GM19463 (cell line): ENCODE measurements at regions not wholly inside any gene's neighbourhood (a gene's known extent, or its start where the extent isn't known, plus 50 kb on each side); places are given as distances from the start of the nearest gene placed in this dataset.

Experiments used
- ATAC-seq: cut with Tn5 transposase; IDR thresholded peaks from one replicate; pipeline ENCODE4 v1.9.1; 2021; ENCODE audit warnings: mild to moderate bottlenecking, moderate library complexity; ENCODE audit not compliant: unreplicated experiment

GRCh38 chr10:60572511-60573194 is 183.0 kb upstream of the ANK3 start:
- ATAC-seq: peak; percentile 37

GRCh38 chr10:60570896-60571295 is 181.2 kb upstream of the ANK3 start:
- ATAC-seq: no peak

GRCh38 chr10:60570272-60570865 is 180.7 kb upstream of the ANK3 start:
- ATAC-seq: no peak

- ATAC-seq: no peak
These were observed 180.0 kb upstream of the ANK3 start for GRCh38 chr10:60569681-60570080.

GRCh38 chr10:60566096-60566495 is 176.4 kb upstream of the ANK3 start:
- ATAC-seq: no peak

- no peak for ATAC-seq
These were observed 175.8 kb upstream of the ANK3 start for GRCh38 chr10:60565492-60565891.

- no peak for ATAC-seq
These were observed 174.8 kb upstream of the ANK3 start for GRCh38 chr10:60564475-60564874.

GRCh38 chr10:60560451-60560850 is 170.8 kb upstream of the ANK3 start:
- ATAC-seq: no peak

- ATAC-seq: no peak
These were observed 166.0 kb upstream of the ANK3 start for GRCh38 chr10:60555700-60556099.

GRCh38 chr10:60549686-60550085 is 160.0 kb upstream of the ANK3 start:
- ATAC-seq: no peak

- ATAC-seq: no peak
These were observed 153.0 kb upstream of the ANK3 start for GRCh38 chr10:60542657-60543056.

- ATAC-seq: no peak
These were observed 151.8 kb upstream of the ANK3 start for GRCh38 chr10:60541451-60541850.

GRCh38 chr10:60537697-60538096 is 148.0 kb upstream of the ANK3 start:
- no peak for ATAC-seq

GRCh38 chr10:60536529-60537114 is 146.9 kb upstream of the ANK3 start:
- ATAC-seq: peak; percentile 38

GRCh38 chr10:60535427-60535826 is 145.8 kb upstream of the ANK3 start:
- ATAC-seq: no peak

- ATAC-seq: peak; percentile 76
These were observed 145.2 kb upstream of the ANK3 start for GRCh38 chr10:60534761-60535389.

- no peak for ATAC-seq
These were observed 143.2 kb upstream of the ANK3 start for GRCh38 chr10:60532696-60533468.

- ATAC-seq: no peak
These were observed 141.3 kb upstream of the ANK3 start for GRCh38 chr10:60531006-60531405.

- ATAC-seq: no peak
These were observed 138.0 kb upstream of the ANK3 start for GRCh38 chr10:60527676-60528075.

GRCh38 chr10:60525716-60526585 is 136.3 kb upstream of the ANK3 start:
- no peak for ATAC-seq
